Prostate gland (tissue), 2 donors: ENCODE measurements at regions not wholly inside any gene's neighbourhood (a gene's known extent, or its start where the extent isn't known, plus 50 kb on each side); places are given as distances from the start of the nearest gene placed in this dataset.

ENCODE experiments used
- CTCF ChIP-seq, 4 experiments: fragments of 200-600 bp in 2 of 4; fragments of 450-650 bp in 2 of 4; sonication (generic) in 2 of 4; IDR thresholded peaks; 1 replicate in 3 of 4; 2 replicates in 1 of 4; pipeline ENCODE4 v1.5.1; 2016 to 2019; ENCODE audit warnings: antibody characterized with exemption in 4 of 4, mild to moderate bottlenecking in 2 of 4, moderate library complexity in 2 of 4
- POLR2A ChIP-seq: fragments of 450-650 bp; IDR thresholded peaks from one replicate; pipeline ENCODE4 v1.6.1; 2016; ENCODE audit warnings: antibody characterized with exemption, mild to moderate bottlenecking
- POLR2AphosphoS5 ChIP-seq: sonication (generic); formaldehyde crosslinking; IDR thresholded peaks from one replicate; pipeline ENCODE4 v1.6.1; 2017; ENCODE audit warnings: antibody characterized with exemption

DNA sequence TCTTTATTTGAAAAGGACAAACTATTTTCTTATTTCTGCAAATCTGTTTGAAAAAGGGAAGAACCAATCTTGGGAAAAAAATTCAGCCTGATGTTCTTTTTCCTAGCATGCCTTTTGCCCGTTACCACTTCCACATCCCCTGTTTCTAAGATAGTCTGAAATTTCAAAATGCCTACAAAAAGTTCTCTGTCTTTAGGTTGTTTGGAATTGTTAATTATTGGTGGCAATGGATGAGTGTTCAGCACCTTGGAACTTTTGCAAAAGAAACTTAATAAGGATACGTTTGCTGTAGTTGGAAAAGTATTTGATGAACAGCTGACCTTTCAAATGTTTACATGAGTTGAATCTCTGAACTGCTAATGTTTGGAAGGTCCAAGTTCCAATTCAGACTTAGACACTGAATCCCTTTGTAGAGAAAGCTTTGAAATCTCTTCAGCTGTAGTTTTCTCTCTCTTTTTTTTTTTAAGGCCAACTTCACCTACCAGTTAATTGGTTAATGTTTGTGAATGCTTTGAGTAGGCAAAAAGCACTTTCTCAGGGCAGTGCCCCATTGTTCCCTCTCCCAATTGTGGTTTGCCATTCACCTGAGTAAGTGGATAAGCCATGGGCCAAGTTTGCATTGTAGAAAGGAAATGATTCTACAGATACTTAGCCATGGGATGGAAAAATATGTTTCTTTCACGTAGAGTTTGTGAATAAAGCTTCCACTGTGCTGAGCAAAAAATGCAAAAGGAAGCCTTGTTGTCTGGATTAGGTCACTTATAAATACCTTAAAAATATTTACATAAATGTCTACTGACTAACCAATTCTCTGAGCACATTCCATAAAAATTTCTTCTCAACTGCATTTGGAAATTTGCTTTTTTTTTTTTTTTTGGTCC, 156.4 kb upstream of the ELL2 start:
- TF ChIP-seq CTCF (IDR thresholded peaks at IDR 0.05) = no peak
- no peak for TF ChIP-seq POLR2AphosphoS5
- TF ChIP-seq POLR2A = no peak
